ENCODE measurements at regions not wholly inside any gene's neighbourhood (a gene's known extent, or its start where the extent isn't known, plus 50 kb on each side); places are given as distances from the start of the nearest gene placed in this dataset.

DNA sequence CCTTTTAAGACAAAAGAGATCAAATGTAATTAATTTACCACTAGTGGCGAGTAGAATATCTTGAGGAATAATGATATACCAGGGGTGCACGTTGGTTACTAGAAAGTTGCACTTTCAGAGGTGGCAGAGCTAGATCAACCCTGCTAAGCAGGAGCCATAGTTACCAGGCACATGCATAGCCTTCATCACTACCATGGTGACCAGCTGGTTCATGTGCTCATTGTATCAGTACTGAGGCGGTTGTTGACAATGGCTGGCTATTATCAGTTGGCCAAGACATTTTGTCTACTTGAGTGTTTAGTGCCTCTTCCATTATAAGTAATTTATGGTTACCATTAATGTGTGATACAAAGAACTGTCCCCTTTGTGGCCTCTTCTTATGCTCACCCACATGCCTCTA lies 201.2 kb downstream of the FGF10 start:
- intact Hi-C loops (cut with DNase I; ENCODE audit: low total_unique reads): no loop called here
- Histone ChIP-seq H3K4me3 (no peak overlapping the region), H3K27ac (no peak overlapping the region), H3K36me3 (ENCODE audit: low read depth, missing control alignments) (no peaks in the 10 kb centered on the region), H3K27me3 (no peaks in the 10 kb centered on the region), H3K9me3 (no peaks in the 10 kb centered on the region), H3K4me1 (no peaks in the 10 kb centered on the region)
- TF ChIP-seq, protein P1, sequence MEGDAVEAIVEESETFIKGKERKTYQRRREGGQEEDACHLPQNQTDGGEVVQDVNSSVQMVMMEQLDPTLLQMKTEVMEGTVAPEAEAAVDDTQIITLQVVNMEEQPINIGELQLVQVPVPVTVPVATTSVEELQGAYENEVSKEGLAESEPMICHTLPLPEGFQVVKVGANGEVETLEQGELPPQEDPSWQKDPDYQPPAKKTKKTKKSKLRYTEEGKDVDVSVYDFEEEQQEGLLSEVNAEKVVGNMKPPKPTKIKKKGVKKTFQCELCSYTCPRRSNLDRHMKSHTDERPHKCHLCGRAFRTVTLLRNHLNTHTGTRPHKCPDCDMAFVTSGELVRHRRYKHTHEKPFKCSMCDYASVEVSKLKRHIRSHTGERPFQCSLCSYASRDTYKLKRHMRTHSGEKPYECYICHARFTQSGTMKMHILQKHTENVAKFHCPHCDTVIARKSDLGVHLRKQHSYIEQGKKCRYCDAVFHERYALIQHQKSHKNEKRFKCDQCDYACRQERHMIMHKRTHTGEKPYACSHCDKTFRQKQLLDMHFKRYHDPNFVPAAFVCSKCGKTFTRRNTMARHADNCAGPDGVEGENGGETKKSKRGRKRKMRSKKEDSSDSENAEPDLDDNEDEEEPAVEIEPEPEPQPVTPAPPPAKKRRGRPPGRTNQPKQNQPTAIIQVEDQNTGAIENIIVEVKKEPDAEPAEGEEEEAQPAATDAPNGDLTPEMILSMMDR (IDR thresholded peaks at IDR 0.05): no peak
- no peak for TF ChIP-seq POLR2A (IDR thresholded peaks at IDR 0.05)
- no peak for DNase-seq
- WGBS, 2 donors: 70 to 78% methylated on average over 3 of the region's 3 CpGs

DNA sequence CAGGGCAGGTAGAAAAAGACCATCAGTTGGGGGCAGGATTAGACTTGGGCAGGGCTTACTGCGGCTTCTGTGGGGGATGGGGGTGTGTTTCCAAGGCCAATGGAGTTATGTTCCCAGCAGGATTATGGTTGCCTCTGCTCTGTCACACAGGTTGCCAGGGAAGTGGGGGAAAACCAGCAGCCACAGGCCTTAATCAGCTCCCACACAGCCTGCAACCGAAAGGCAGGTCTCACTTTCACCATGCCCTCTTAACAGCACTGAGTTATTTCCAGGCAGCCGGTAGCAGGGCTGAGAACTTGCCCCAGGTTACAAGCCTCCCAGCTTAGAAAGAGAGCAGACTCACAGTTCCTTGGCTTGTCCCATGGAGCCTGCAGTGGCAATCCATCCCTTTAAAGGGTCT lies 205.5 kb downstream of the FGF10 start:
- no peaks in the 10 kb centered on the region for H3K9me3 ChIP-seq
- no peaks in the 10 kb centered on the region for H3K4me1 ChIP-seq
- WGBS, 2 donors: 37 to 73% methylated on average over 3 of the region's 3 CpGs
- H3K36me3 ChIP-seq (ENCODE audit: low read depth, missing control alignments): no peaks in the 10 kb centered on the region
- no peak overlapping the region for H3K27ac ChIP-seq
- intact Hi-C loops (cut with DNase I; ENCODE audit: low total_unique reads): no loop called here
- TF ChIP-seq, protein P1 (IDR thresholded peaks at IDR 0.05): no peak
- TF ChIP-seq POLR2A (IDR thresholded peaks at IDR 0.05): no peak
- no peak overlapping the region for H3K4me3 ChIP-seq
- no peak for DNase-seq
- no peaks in the 10 kb centered on the region for H3K27me3 ChIP-seq

DNA sequence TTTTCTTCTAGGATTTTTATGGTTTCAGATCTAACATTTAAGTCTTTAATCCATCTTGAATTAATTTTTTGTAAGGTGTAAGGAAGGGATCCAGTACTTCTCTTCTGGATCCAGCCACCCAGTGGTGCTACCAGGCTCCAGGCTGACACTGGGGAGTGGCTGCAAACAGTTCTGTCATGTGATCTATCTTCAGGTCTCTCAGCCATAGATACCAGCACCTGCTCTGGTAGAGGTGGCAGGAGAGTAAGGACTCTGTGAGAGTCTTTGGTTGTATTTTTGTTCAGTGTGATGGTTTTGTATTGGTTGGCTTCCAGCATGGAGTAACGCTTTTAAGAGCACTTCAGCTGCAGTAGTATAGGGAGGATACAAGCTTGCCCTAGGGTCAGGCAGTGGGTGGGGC lies 205.9 kb downstream of the FGF10 start:
- Histone ChIP-seq H3K9me3 (no peaks in the 10 kb centered on the region), H3K27me3 (no peaks in the 10 kb centered on the region), H3K4me1 (no peaks in the 10 kb centered on the region), H3K36me3 (ENCODE audit: low read depth, missing control alignments) (no peaks in the 10 kb centered on the region), H3K4me3 (no peak overlapping the region), H3K27ac (no peak overlapping the region)
- 72 to 83% methylated on average over 1 of the region's 1 CpG for WGBS, 2 donors
- no peak for DNase-seq
- no peak for TF ChIP-seq POLR2A (IDR thresholded peaks at IDR 0.05)
- TF ChIP-seq, protein P1 (IDR thresholded peaks at IDR 0.05): no peak
- intact Hi-C loops (cut with DNase I; ENCODE audit: low total_unique reads): no loop called here

DNA sequence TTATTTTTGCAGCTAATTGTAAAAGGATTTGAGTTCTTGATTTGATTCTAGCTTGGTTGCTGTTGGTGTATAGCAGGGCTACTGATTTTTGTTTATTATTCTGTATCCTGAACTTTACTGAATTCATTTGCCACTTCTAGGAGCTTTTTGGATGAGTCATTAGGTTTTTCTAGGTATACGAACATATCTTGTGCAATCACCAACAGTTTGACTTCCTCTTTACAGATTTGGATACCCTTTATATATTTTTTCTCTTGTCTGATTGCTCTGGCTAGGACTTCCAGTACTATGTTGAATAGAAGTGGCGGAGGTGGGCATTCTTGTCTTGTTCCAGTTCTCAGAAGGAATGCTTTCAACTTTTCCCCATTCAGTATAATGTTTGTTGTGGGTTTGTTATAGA lies 210.8 kb downstream of the FGF10 start:
- Histone ChIP-seq H3K9me3 (no peaks in the 10 kb centered on the region), H3K27me3 (no peaks in the 10 kb centered on the region), H3K27ac (no peak overlapping the region), H3K36me3 (ENCODE audit: low read depth, missing control alignments) (no peaks in the 10 kb centered on the region), H3K4me1 (no peaks in the 10 kb centered on the region), H3K4me3 (no peak overlapping the region)
- DNase-seq: no peak
- TF ChIP-seq, protein P1 (IDR thresholded peaks at IDR 0.05): no peak
- no peak for TF ChIP-seq POLR2A (IDR thresholded peaks at IDR 0.05)
- WGBS, 2 donors: 76 to 80% methylated on average over 2 of the region's 2 CpGs
- intact Hi-C loops (cut with DNase I; ENCODE audit: low total_unique reads): no loop called here

DNA sequence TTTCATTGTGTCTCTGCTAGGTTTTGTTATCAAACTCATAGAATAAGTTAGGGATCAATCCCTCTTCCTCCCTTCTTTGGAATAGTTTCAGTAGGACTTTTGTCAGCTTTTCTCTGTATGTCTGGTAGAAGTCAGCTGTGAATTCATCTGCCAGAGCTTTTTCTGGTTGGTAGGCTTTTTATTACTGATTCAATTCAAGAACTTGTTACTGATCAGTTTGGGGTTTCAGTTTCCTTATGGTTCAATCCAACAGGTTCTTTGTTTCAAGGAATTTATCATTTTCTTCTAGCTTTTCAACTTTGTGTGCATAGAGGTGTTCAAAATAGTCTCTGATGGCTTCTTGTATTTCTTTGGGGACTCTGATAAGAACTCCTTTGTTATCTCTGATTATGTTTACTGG lies 221.7 kb downstream of the FGF10 start:
- Histone ChIP-seq H3K9me3 (no peaks in the 10 kb centered on the region), H3K27ac (no peak overlapping the region), H3K4me3 (no peak overlapping the region), H3K4me1 (no peaks in the 10 kb centered on the region), H3K36me3 (ENCODE audit: low read depth, missing control alignments) (no peaks in the 10 kb centered on the region), H3K27me3 (no peaks in the 10 kb centered on the region)
- DNase-seq: no peak
- intact Hi-C loops (cut with DNase I; ENCODE audit: low total_unique reads): no loop called here
- TF ChIP-seq POLR2A (IDR thresholded peaks at IDR 0.05): no peak
- TF ChIP-seq, protein P1 (IDR thresholded peaks at IDR 0.05): no peak

All from testis (tissue), 2 donors.